SK-N-SH treated with all-trans-retinoic acid at 6 μM for 48 hours (cell line): ENCODE measurements at regions not wholly inside any gene's neighbourhood (a gene's known extent, or its start where the extent isn't known, plus 50 kb on each side); places are given as distances from the start of the nearest gene placed in this dataset.

Experiments
- ATAC-seq: fragments of 200-7000 bp; cut with Tn5 transposase; 3 replicates; pipeline ENCODE4 v1.9.1; 2020; ENCODE audit warnings: mild to moderate bottlenecking, moderate library complexity
- BACH2 ChIP-seq: fragments of 250-450 bp; sonication (Bioruptor Pico); IDR thresholded peaks from 2 replicates; pipeline ENCODE4 v1.9.0; 2021; ENCODE audit warnings: mild to moderate bottlenecking, borderline replicate concordance
- CSDC2 ChIP-seq: fragments of 250-450 bp; sonication (Bioruptor Pico); IDR thresholded peaks from 2 replicates; pipeline ENCODE4 v1.5.0; 2020; ENCODE audit warnings: mild to moderate bottlenecking, moderate library complexity
- ESRRG ChIP-seq: fragments of 250-450 bp; sonication (Bioruptor Pico); IDR thresholded peaks from 2 replicates; pipeline ENCODE4 v1.6.1; 2021; ENCODE audit warnings: mild to moderate bottlenecking
- ISL1 ChIP-seq: fragments of 250-450 bp; sonication (Bioruptor Pico); IDR thresholded peaks from 2 replicates; pipeline ENCODE4 v2.1.2; 2022; ENCODE audit warnings: mild to moderate bottlenecking, moderate library complexity
- OSR1 ChIP-seq: fragments of 250-450 bp; sonication (Bioruptor Pico); IDR thresholded peaks from 2 replicates; pipeline ENCODE4 v1.8.0; 2022; ENCODE audit warnings: moderate library complexity, mild to moderate bottlenecking, inconsistent platforms
- PPARA ChIP-seq: fragments of 250-450 bp; sonication (Bioruptor Pico); IDR thresholded peaks from 2 replicates; pipeline ENCODE4 v1.5.0; 2020; ENCODE audit warnings: mild to moderate bottlenecking, borderline replicate concordance
- SNAI2 ChIP-seq: fragments of 250-450 bp; sonication (Bioruptor Pico); IDR thresholded peaks from 2 replicates; pipeline ENCODE4 v1.5.0; 2020; ENCODE audit warnings: mild to moderate bottlenecking, moderate library complexity
- TCF4 ChIP-seq: fragments of 250-450 bp; sonication (Bioruptor Pico); IDR thresholded peaks from 2 replicates; pipeline ENCODE4 v1.8.0; 2021; ENCODE audit warnings: mild to moderate bottlenecking, moderate library complexity, borderline replicate concordance
- TOX ChIP-seq: fragments of 250-450 bp; sonication (Bioruptor Pico); IDR thresholded peaks from 2 replicates; pipeline ENCODE4 v1.8.0; 2021; ENCODE audit warnings: mild to moderate bottlenecking, moderate library complexity, borderline replicate concordance
- ZC3H10 ChIP-seq: fragments of 250-450 bp; sonication (Bioruptor Pico); IDR thresholded peaks from 2 replicates; pipeline ENCODE4 v1.5.1; 2021; ENCODE audit warnings: mild to moderate bottlenecking, moderate library complexity
- ZFP3 ChIP-seq: fragments of 250-450 bp; sonication (Bioruptor Pico); IDR thresholded peaks from 2 replicates; pipeline ENCODE4 v1.5.0; 2020; ENCODE audit warnings: mild to moderate bottlenecking, moderate library complexity
- ZFP30 ChIP-seq: fragments of 450-650 bp; formaldehyde crosslinking; IDR thresholded peaks from 2 replicates; pipeline ENCODE4 v1.5.0; 2022; ENCODE audit warnings: mild to moderate bottlenecking, moderate library complexity
- ZNF565 ChIP-seq: fragments of 450-650 bp; formaldehyde crosslinking; conservative IDR thresholded peaks from 2 replicates; pipeline ENCODE4 v1.5.0; 2020; ENCODE audit warnings: low read depth, mild to moderate bottlenecking, moderate library complexity
- ZNF70 ChIP-seq: fragments of 450-650 bp; formaldehyde crosslinking; IDR thresholded peaks from 2 replicates; pipeline ENCODE4 v1.5.0; 2020; ENCODE audit warnings: mild to moderate bottlenecking, moderate library complexity
- TF ChIP-seq, protein P1 (sequence below): fragments of 250-450 bp; sonication (Bioruptor Pico); IDR thresholded peaks from 2 replicates; pipeline ENCODE4 v1.5.1; 2020; ENCODE audit warnings: low read depth, mild to moderate bottlenecking, moderate library complexity
- TF ChIP-seq, protein P2 (sequence below): fragments of 250-450 bp; sonication (Bioruptor Pico); IDR thresholded peaks from 2 replicates; pipeline ENCODE4 v1.8.0; 2020; ENCODE audit warnings: mild to moderate bottlenecking, moderate library complexity, borderline replicate concordance
- TF ChIP-seq, protein P3 (sequence below): fragments of 250-450 bp; sonication (Bioruptor Pico); IDR thresholded peaks from 2 replicates; pipeline ENCODE4 v1.5.0; 2020; ENCODE audit warnings: mild to moderate bottlenecking, moderate library complexity

DNA sequence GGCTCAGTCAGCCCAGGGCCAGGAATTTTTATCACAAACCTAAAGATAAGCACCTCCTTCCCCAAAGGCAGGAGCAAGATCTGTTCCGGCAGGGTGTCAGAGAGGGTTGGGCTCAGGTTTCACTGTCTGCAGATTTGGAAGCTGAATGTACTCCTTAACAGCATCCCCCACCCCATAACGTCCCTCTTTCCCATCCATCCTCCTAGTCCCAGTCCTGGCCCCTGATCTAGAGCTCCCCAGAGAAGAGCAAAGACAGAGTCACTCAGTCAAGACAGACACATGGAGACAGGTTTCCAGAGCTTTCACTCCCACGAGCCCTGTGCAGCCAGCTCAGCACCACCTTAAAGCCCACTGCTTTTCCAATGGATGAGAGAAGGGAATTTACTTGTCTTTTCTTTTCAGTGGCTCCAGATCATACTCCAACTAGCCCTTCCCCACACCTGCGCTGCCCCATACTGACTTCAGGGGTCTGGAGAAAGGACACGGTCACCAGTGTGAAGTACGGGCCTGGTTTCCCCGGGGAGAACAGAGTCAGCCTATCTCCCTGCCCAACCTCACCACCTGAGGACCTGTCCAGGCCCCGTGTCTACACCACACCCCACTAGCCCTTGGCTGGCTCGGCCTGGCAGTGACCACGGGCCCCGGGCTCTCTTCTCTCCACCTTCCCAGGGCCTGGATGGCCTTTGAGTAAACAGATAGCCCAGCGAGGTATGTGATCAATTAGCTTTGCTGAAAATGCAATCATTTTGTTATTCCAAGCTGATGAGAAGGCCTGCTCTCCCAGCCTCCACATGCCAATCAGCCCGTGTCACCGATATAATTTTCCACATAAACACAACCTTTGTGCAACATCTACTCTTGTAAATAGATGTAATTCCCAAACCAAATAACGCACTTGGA is 249.1 kb downstream of the FOXD2 start:
- no peak for ATAC-seq

DNA sequence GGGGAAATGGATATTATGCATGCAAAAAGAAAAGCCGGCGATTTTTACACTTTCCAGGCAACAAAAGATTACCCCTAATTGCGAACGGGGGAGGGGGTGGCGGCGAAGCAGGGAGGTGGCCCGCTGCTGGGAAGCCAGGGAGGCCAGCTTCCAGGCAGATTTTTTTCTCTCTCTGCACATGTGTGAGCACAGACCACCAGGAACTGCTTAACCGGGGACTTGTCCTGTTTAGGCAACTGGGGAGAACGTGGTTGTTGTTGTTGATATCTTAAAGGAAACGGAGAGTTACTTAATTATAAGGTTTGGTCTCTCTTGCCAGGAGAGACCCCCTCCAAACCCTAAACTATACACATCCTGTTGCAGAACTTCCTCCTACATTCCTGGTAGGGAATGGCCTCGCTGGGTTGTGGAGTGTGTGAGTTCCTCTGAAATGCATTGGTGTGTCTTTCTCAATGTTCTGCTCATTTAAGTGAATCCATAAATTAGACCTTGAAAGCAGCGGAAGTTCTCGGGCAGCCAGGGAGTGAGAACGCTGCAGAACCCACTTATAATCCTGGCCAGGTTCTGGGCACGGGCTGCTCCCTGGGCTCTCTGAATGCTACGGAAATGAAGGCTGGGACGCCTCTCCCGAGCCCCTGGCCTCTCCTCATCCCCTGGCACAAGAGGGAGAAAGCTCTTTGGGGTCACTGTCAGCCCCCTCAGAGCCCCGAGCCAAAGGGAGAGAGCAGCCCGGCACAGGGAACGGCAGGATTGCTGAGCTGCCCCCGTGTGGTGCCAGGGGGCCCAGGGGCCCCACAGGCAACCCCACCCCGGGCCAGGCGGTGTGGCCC is 250.0 kb downstream of the FOXD2 start:
- TF ChIP-seq PPARA (CRISPR knock-in tag) = no peak
- TF ChIP-seq ZC3H10 (CRISPR knock-in tag) = no peak
- no peak for TF ChIP-seq CSDC2 (CRISPR knock-in tag)

More for the DNA sequence above, 249.1 kb downstream of the FOXD2 start:
- TF ChIP-seq ZFP30 (CRISPR knock-in tag) (no peak), CSDC2 (CRISPR knock-in tag) (no peak), ZFP3 (CRISPR knock-in tag) (no peak), TCF4 (CRISPR knock-in tag) (no peak), SNAI2 (CRISPR knock-in tag) (no peak), ZNF565 (CRISPR knock-in tag) (no peak), ZNF70 (CRISPR knock-in tag) (no peak), ISL1 (CRISPR knock-in tag) (no peak), PPARA (CRISPR knock-in tag) (no peak), BACH2 (no peak), ESRRG (no peak), ZC3H10 (CRISPR knock-in tag) (no peak), OSR1 (no peak)
- TF ChIP-seq, protein P1, sequence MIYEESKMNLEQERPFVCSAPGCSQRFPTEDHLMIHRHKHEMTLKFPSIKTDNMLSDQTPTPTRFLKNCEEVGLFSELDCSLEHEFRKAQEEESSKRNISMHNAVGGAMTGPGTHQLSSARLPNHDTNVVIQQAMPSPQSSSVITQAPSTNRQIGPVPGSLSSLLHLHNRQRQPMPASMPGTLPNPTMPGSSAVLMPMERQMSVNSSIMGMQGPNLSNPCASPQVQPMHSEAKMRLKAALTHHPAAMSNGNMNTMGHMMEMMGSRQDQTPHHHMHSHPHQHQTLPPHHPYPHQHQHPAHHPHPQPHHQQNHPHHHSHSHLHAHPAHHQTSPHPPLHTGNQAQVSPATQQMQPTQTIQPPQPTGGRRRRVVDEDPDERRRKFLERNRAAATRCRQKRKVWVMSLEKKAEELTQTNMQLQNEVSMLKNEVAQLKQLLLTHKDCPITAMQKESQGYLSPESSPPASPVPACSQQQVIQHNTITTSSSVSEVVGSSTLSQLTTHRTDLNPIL (CRISPR knock-in tag) = no peak
- TF ChIP-seq, protein P2, sequence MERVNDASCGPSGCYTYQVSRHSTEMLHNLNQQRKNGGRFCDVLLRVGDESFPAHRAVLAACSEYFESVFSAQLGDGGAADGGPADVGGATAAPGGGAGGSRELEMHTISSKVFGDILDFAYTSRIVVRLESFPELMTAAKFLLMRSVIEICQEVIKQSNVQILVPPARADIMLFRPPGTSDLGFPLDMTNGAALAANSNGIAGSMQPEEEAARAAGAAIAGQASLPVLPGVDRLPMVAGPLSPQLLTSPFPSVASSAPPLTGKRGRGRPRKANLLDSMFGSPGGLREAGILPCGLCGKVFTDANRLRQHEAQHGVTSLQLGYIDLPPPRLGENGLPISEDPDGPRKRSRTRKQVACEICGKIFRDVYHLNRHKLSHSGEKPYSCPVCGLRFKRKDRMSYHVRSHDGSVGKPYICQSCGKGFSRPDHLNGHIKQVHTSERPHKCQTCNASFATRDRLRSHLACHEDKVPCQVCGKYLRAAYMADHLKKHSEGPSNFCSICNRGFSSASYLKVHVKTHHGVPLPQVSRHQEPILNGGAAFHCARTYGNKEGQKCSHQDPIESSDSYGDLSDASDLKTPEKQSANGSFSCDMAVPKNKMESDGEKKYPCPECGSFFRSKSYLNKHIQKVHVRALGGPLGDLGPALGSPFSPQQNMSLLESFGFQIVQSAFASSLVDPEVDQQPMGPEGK (CRISPR knock-in tag) = no peak
- TF ChIP-seq, protein P3, sequence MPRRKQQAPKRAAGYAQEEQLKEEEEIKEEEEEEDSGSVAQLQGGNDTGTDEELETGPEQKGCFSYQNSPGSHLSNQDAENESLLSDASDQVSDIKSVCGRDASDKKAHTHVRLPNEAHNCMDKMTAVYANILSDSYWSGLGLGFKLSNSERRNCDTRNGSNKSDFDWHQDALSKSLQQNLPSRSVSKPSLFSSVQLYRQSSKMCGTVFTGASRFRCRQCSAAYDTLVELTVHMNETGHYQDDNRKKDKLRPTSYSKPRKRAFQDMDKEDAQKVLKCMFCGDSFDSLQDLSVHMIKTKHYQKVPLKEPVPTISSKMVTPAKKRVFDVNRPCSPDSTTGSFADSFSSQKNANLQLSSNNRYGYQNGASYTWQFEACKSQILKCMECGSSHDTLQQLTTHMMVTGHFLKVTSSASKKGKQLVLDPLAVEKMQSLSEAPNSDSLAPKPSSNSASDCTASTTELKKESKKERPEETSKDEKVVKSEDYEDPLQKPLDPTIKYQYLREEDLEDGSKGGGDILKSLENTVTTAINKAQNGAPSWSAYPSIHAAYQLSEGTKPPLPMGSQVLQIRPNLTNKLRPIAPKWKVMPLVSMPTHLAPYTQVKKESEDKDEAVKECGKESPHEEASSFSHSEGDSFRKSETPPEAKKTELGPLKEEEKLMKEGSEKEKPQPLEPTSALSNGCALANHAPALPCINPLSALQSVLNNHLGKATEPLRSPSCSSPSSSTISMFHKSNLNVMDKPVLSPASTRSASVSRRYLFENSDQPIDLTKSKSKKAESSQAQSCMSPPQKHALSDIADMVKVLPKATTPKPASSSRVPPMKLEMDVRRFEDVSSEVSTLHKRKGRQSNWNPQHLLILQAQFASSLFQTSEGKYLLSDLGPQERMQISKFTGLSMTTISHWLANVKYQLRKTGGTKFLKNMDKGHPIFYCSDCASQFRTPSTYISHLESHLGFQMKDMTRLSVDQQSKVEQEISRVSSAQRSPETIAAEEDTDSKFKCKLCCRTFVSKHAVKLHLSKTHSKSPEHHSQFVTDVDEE (CRISPR knock-in tag) = no peak

DNA sequence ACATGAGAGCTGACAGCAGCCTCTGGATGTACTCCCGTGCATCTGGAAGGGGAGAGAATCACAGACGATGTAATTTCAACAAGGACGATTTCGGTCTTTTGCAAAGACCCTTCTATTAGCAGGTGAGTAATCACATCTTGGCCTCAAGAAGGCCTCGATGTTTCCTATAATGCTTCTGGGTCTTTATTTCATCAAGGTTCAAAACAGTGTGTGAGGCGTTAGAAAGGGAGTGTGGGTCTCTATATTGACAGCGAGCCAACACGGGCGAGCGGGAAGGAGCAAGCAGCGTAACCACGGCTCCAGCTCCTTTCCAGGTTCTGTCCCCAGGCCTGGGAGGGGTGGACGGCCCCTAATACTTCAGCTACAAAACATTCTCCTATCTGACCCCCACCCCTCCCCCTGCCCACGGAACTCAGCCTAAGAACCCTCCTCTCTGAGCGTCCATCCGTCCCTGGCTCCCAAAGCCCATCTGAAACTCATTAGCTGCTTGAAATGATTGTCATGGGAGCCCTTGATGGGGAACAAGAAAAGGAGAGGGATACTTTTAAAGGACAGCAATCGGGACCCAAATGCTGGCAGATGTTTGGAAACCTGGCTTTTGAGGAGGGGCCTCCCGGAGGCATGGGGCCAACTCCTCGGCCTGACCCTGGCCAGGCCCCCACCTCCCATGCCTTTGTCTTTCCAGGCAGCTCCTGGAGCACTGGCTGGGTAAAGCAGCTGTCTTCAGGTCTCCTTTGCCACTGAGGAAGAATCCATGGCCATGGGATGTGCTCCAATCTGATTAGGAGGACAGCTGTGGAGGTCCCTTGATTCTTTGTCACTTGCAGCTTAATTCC is 250.8 kb downstream of the FOXD2 start:
- ATAC-seq = no peak
- TF ChIP-seq TCF4 (CRISPR knock-in tag) (0 out of 2 replicates have a peak, but pooled peaks have one; percentile 14), TOX (no peak)
- TF ChIP-seq, protein P3 (CRISPR knock-in tag) = no peak

More for the DNA sequence above, 250.0 kb downstream of the FOXD2 start:
- no peak for ATAC-seq
